Adrenal gland (tissue), 5 donors: ENCODE measurements at regions not wholly inside any gene's neighbourhood (a gene's known extent, or its start where the extent isn't known, plus 50 kb on each side); places are given as distances from the start of the nearest gene placed in this dataset.

ENCODE experiments used
- POLR2A ChIP-seq, 2 donors: fragments of 450-650 bp; IDR thresholded peaks; one replicate each; pipeline ENCODE4 v1.6.1; 2017; ENCODE audit warnings: antibody characterized with exemption in 2 of 2, mild to moderate bottlenecking in 2 of 2, moderate library complexity in 1 of 2
- TF ChIP-seq, protein P1 (sequence below), 6 experiments: fragments of 450-650 bp in 4 of 6; fragments of 200-600 bp in 2 of 6; sonication (generic) in 1 of 6; IDR thresholded peaks; 1 replicate in 5 of 6; 2 replicates in 1 of 6; pipeline versions ENCODE4 v1.5.1 to v1.8.0; 2016 to 2021; ENCODE audit warnings: antibody characterized with exemption in 6 of 6, mild to moderate bottlenecking in 2 of 6, moderate library complexity in 1 of 6
- donor health status: DM: no; HTN: no; CAD: no.

- TF ChIP-seq, protein P1, sequence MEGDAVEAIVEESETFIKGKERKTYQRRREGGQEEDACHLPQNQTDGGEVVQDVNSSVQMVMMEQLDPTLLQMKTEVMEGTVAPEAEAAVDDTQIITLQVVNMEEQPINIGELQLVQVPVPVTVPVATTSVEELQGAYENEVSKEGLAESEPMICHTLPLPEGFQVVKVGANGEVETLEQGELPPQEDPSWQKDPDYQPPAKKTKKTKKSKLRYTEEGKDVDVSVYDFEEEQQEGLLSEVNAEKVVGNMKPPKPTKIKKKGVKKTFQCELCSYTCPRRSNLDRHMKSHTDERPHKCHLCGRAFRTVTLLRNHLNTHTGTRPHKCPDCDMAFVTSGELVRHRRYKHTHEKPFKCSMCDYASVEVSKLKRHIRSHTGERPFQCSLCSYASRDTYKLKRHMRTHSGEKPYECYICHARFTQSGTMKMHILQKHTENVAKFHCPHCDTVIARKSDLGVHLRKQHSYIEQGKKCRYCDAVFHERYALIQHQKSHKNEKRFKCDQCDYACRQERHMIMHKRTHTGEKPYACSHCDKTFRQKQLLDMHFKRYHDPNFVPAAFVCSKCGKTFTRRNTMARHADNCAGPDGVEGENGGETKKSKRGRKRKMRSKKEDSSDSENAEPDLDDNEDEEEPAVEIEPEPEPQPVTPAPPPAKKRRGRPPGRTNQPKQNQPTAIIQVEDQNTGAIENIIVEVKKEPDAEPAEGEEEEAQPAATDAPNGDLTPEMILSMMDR (IDR thresholded peaks at IDR 0.05), result no peak
- no peak for TF ChIP-seq POLR2A (IDR thresholded peaks at IDR 0.05)
These were observed 179.6 kb upstream of the GALNT17 start for GRCh38 chr7:70952311-70952710.
